OCI-LY3 (cell line): ENCODE measurements at regions not wholly inside any gene's neighbourhood (a gene's known extent, or its start where the extent isn't known, plus 50 kb on each side); places are given as distances from the start of the nearest gene placed in this dataset.

Experiments used
- H2AFZ ChIP-seq: fragments of 200-600, 300-600 bp; shearing (Covaris generic); 2 replicates; pipeline ENCODE4 v1.6.0; 2014; ENCODE audit warnings: antibody characterized with exemption, low read depth, low read length
- H3K27ac ChIP-seq: fragments of 200-600, 300-600 bp; sonication (generic); 2 replicates; pipeline ENCODE4 v1.5.1; 2014; ENCODE audit warnings: mild to moderate bottlenecking, low read length, moderate library complexity, mixed read lengths
- H3K27me3 ChIP-seq: fragments of 200-600, 300-600 bp; sonication (generic); 2 replicates; pipeline ENCODE4 v1.6.1; 2014; ENCODE audit warnings: low read depth, low read length, mixed read lengths
- H3K36me3 ChIP-seq: fragments of 200-600, 300-600 bp; sonication (generic); replicated peaks from 2 replicates; pipeline ENCODE3; 2014; ENCODE audit warnings: low read depth, low read length, mixed read lengths
- H3K4me1 ChIP-seq: fragments of 300-600, 200-600 bp; sonication (generic); 2 replicates; pipeline ENCODE4 v1.6.1; 2014; ENCODE audit warnings: low read length, mixed read lengths
- H3K4me2 ChIP-seq: fragments of 200-600, 300-600 bp; sonication (generic); 2 replicates; pipeline ENCODE4 v1.6.1; 2014; ENCODE audit warnings: low read length, mixed read lengths
- H3K4me3 ChIP-seq: fragments of 300-600, 200-600 bp; sonication (generic); 2 replicates; pipeline ENCODE4 v1.5.1; 2014; ENCODE audit warnings: antibody characterized with exemption, mild to moderate bottlenecking, low read length, moderate library complexity
- H3K79me2 ChIP-seq: fragments of 300-600, 200-600 bp; shearing (Covaris generic); 2 replicates; pipeline ENCODE4 v1.6.1; 2014; ENCODE audit warnings: mild to moderate bottlenecking, low read length, mixed read lengths
- H3K9ac ChIP-seq: fragments of 300-600, 200-600 bp; shearing (Covaris generic); 2 replicates; pipeline ENCODE4 v1.6.0; 2014; ENCODE audit warnings: mild to moderate bottlenecking, low read length, moderate library complexity
- H3K9me3 ChIP-seq: fragments of 200-600, 300-600 bp; shearing (Covaris generic); 2 replicates; pipeline ENCODE4 v1.6.1; 2014; ENCODE audit warnings: low read length, mixed read lengths; ENCODE audit not compliant: insufficient read depth
- H4K20me1 ChIP-seq: fragments of 200-600, 300-600 bp; sonication (generic); 2 replicates; pipeline ENCODE4 v1.6.1; 2016; ENCODE audit warnings: low read length, mixed read lengths; ENCODE audit not compliant: insufficient read depth
- EZH2phosphoT487 ChIP-seq: fragments of 200-600 bp; shearing (Covaris generic); IDR thresholded peaks from 2 replicates; pipeline ENCODE4 v1.6.1; 2018; ENCODE audit warnings: antibody characterized with exemption, mixed run types, low read depth
- TF ChIP-seq, protein P1 (sequence below): fragments of 200-600, 300-600 bp; sonication (generic); IDR thresholded peaks from 2 replicates; pipeline ENCODE4 v1.5.1; 2014; ENCODE audit warnings: antibody characterized with exemption, low read length, low read depth

- Histone ChIP-seq H3K9me3 (no peaks in the 10 kb centered on the region), H3K79me2 (no peaks in the 10 kb centered on the region), H3K36me3 (no peaks in the 10 kb centered on the region), H3K4me1 (no peaks in the 10 kb centered on the region; the same call in 1 of the 2 replicates), H2AFZ (no peak overlapping the region), H3K27ac (no peak overlapping the region), H3K4me3 (no peak overlapping the region), H3K27me3 (peaks cover 12% of the 10 kb centered on the region), H4K20me1 (no peaks in the 10 kb centered on the region), H3K4me2 (no peak overlapping the region), H3K9ac (no peak overlapping the region)
- no peak for TF ChIP-seq EZH2phosphoT487
- TF ChIP-seq, protein P1, sequence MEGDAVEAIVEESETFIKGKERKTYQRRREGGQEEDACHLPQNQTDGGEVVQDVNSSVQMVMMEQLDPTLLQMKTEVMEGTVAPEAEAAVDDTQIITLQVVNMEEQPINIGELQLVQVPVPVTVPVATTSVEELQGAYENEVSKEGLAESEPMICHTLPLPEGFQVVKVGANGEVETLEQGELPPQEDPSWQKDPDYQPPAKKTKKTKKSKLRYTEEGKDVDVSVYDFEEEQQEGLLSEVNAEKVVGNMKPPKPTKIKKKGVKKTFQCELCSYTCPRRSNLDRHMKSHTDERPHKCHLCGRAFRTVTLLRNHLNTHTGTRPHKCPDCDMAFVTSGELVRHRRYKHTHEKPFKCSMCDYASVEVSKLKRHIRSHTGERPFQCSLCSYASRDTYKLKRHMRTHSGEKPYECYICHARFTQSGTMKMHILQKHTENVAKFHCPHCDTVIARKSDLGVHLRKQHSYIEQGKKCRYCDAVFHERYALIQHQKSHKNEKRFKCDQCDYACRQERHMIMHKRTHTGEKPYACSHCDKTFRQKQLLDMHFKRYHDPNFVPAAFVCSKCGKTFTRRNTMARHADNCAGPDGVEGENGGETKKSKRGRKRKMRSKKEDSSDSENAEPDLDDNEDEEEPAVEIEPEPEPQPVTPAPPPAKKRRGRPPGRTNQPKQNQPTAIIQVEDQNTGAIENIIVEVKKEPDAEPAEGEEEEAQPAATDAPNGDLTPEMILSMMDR: no peak
These were observed 100.8 kb upstream of the UMPS start for GRCh38 chr3:124629497-124629896.

- Histone ChIP-seq H3K36me3 (no peaks in the 10 kb centered on the region), H3K4me3 (no peak overlapping the region), H3K4me2 (no peak overlapping the region), H3K79me2 (no peaks in the 10 kb centered on the region), H2AFZ (no peak overlapping the region), H3K27me3 (peaks cover 12% of the 10 kb centered on the region), H3K9ac (no peak overlapping the region), H3K27ac (no peak overlapping the region), H3K4me1 (peaks cover 2% of the 10 kb centered on the region; the same call in 1 of the 2 replicates), H4K20me1 (no peaks in the 10 kb centered on the region), H3K9me3 (no peaks in the 10 kb centered on the region)
- TF ChIP-seq, protein P1: no peak
- no peak for TF ChIP-seq EZH2phosphoT487
These were observed 99.3 kb upstream of the UMPS start for GRCh38 chr3:124630960-124631359.

GRCh38 chr3:124631727-124632126 is 98.5 kb upstream of the UMPS start:
- no peak overlapping the region for H3K9ac ChIP-seq
- H3K79me2 ChIP-seq: no peaks in the 10 kb centered on the region
- H3K9me3 ChIP-seq: no peaks in the 10 kb centered on the region
- no peak for TF ChIP-seq EZH2phosphoT487
- TF ChIP-seq, protein P1: no peak
- H3K4me1 ChIP-seq: peaks cover 2% of the 10 kb centered on the region; the same call in 1 of the 2 replicates
- H3K4me3 ChIP-seq: no peak overlapping the region
- H4K20me1 ChIP-seq: no peaks in the 10 kb centered on the region
- H3K27me3 ChIP-seq: peaks cover 12% of the 10 kb centered on the region
- H2AFZ ChIP-seq: no peak overlapping the region
- no peak overlapping the region for H3K27ac ChIP-seq
- H3K36me3 ChIP-seq: no peaks in the 10 kb centered on the region
- no peak overlapping the region for H3K4me2 ChIP-seq

DNA sequence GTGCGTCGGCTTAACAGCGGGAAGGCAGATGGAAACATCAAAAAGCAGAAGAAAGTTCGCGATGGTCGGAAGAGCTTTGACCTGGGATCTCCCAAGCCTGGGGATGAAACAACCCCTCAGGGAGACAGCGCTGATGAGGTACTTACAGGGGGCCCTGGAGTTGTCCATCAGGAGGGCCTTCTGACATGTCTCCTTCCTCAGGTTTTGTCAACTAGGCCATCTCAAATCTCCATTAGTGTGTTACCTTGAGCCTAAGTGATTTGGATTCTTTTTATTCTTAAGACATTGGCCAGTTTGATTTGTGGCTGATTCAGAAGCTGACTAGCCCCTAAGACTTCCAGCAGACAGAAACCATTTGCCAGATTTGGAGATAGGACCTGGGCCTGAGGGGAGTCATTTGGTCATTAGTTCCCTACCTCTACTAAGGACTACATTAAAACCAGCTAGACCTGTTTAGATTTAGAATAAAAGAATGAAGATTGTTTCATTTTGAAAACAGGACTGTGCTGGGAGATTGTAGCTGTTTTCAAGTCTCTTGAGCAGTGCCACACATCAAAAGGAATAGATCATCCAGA is 97.6 kb upstream of the UMPS start:
- Histone ChIP-seq H3K4me3 (no peak overlapping the region), H3K27me3 (peaks cover 7% of the 10 kb centered on the region; the same call in 1 of the 2 replicates), H3K27ac (no peak overlapping the region), H3K36me3 (no peaks in the 10 kb centered on the region), H3K9ac (no peak overlapping the region), H3K79me2 (no peaks in the 10 kb centered on the region), H4K20me1 (no peaks in the 10 kb centered on the region), H3K4me1 (peaks cover 2% of the 10 kb centered on the region; the same call in 1 of the 2 replicates), H3K9me3 (no peaks in the 10 kb centered on the region), H2AFZ (no peak overlapping the region), H3K4me2 (no peak overlapping the region)
- TF ChIP-seq, protein P1: no peak
- TF ChIP-seq EZH2phosphoT487: no peak
